ENCODE measurements at regions not wholly inside any gene's neighbourhood (a gene's known extent, or its start where the extent isn't known, plus 50 kb on each side); places are given as distances from the start of the nearest gene placed in this dataset.

- TF ChIP-seq YY1 (IDR thresholded peaks at IDR 0.05; ENCODE audit: insufficient read depth, insufficient read length) (no peak), ZNF274 (IDR thresholded peaks at IDR 0.05; ENCODE audit: low read depth, low read length) (no peak), SUZ12 (IDR thresholded peaks at IDR 0.05; ENCODE audit: extremely low read depth, insufficient read depth, insufficient read length) (no peak)
These were observed 342.5 kb downstream of the RMST start for GRCh38 chr12:97805146-97805545.

Data from NT2/D1 (cell line).